GM18870 (cell line): ENCODE measurements at regions not wholly inside any gene's neighbourhood (a gene's known extent, or its start where the extent isn't known, plus 50 kb on each side); places are given as distances from the start of the nearest gene placed in this dataset.
"Not testable (repeated sequence)": the region's sequence is repeated elsewhere in the genome, so short reads cannot be mapped to it uniquely, and the experiment has no call there.

Experiments
- ATAC-seq: cut with Tn5 transposase; IDR thresholded peaks from one replicate; pipeline ENCODE4 v1.9.1; 2021; ENCODE audit warnings: moderate library complexity; ENCODE audit not compliant: unreplicated experiment

DNA sequence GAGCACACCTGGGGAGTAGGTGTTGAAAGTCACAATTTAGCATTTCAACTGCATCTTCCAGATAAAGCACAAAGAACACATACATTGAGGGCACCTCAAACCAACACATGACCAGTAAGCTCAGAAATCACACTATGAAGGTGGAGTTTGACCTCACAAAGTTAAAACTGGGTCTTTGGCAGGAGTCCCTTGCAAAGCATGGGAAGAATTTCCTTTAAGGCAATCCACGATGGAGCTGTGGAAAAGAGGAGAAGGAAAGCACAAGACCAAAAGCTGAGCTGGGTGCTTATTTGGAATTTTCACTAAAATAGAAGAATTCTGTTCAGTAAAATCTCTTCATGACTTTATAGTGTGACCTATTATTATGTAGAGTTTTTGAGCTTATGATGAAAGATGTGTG is 212.9 kb upstream of the APCDD1 start:
- ATAC-seq: no peak

DNA sequence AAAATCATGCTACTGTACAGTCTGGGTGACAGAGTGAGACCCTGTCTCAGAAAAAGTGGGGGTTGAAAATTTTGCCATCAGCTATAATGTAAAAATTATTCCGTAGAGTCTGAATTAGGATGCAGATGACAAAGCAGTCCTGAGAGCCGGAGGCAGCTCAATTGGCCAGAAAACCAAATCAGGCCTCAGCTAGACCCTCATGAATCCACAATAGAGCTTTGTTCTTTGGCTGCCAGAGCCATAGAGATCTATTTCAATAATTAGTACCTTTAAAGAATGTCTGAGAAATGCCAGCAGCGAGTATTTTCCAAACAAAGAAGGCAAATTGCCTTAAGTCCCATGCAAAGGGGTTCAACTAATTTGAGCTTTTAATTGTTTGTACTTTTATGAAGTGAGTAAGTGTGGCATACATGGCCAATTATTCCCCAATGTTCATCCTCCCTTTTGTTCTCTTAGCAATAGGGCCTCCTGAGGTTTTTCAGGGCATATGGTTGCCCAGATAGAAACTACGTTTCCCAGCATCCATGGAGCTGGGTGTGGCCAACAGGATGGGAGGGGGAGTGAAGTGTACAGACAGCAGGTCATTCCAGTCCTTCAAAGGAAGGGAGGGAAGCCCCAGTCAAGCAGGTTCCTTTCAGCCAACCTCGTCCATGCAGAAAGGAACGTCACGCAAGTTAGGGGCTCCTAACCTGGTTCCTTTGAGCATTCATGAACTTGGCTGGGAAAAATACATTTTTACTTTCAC is 211.3 kb upstream of the APCDD1 start:
- ATAC-seq: no peak

DNA sequence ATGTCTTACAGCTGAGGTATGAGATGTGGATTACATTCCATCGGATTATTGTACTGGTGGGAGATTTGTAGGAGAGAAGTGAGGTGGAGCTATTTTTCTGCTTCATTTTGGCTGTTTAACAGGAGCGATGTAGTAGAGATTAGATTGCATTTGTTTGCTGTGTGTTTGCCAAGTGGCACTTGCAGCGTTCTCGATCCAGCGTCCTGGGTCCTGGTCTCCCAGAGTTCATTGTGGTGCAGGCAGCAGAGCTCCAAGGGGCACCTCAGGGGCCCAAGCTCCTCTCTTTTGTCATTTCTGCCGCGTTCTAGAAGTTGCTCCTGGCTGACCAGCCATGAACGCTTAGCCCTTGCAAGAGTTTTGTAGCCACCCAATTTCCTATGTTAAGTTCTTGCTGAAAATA is 210.1 kb upstream of the APCDD1 start:
- ATAC-seq: no peak

DNA sequence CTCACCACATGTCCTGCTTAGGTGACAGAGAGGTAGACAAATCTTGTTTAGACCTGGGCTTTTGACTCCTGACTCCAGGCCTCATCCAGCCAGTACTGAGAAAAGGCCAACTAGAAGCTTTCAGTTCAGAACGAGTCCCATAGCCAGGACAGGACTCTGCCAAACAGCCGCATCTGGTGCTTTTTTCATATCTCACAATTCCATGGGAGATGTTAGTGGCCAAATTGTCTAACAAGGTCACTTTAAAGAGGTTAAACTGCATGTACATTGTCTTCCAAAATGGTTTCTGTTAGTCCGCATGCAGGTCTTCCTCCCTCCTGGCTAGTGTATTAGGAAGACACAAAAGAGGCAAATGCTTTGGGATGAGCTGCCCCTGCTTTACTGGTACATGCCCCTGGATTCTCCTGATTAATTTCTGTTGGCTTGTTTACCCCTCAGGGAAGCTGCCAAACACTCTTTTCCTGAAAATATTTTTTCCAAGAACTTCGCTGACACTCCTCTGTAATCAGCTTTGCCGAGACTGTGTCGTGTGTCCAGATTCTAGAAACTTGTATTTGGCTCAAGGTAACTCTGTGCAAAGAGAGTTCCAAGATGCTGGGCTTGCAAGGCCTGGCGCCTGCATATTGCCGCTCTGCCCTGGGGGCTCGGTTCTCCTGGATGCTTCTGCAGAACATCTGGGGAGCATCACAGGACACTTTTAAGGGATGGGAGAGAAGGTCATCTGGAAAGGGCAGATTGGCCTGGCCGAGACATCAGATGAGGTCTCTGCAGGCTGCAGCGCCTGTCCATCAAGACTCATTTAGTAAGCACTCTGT is 209.2 kb upstream of the APCDD1 start:
- no peak for ATAC-seq

DNA sequence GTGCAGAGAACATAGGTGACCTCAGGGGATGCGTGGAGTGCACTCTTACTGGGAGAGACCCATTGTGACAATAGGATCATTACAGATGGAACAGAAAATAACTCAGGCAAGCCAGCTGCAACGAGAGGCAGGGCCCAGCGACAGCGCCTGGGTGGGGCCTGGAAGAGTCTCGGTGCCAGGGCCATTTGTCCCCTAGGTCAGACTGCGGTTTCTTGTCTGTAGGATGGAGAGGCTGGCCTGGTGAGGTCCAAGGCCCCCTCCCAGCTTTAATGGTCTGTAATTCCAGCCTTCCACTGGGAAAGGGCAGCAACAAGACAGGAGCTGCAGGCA is 208.6 kb upstream of the APCDD1 start:
- no peak for ATAC-seq

DNA sequence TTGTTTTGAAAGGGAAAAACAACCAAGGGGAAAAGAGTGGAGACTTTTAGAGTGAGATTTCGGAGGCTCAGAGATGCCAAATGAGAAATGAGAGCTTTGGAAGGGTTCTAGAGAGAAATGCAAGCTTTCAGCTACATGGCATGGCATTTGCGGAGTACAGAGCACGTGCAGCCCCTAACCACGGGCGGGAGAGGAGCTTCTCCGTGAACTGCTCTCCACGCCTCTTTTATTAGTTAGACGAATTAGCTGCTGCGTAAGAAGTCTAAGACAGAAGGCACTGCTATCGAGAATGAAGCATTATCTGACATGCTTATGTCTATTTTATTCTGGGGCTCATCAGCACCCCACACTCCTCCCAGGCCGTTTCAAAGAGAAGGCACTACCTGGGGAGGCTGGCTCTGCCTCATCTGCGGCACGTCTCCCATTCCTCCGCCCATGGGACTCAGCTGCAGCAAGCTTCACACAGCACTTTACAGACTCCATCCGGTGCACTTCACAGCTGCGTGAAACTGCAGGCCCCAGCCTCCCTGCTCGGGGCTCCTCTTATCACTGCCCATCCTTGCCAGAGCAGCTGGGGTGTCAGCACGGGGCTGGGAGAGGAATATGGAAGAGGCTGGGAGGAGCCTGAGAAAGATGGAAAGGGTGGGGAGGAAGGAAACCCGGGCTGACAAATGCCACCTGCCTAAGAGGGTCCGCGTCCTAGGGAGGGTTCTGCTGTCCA is 207.3 kb upstream of the APCDD1 start:
- ATAC-seq: no peak

DNA sequence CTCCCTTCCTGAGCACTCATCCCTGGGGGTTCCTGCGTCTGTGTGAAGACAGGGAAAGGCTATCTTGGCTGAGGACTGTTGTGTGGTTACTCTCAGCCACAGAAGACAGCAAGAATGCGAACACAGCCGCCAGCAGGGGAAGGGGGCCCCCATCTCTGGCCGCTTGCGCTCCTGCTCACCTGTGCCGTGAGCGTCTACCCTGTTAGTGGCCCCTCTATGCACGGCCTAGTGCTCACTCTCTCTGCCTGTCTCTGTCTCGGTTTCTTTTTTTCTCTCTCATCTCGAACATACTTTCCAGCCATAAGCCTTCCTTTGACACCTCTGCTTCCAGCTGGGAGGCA is 206.7 kb upstream of the APCDD1 start:
- ATAC-seq: no peak

DNA sequence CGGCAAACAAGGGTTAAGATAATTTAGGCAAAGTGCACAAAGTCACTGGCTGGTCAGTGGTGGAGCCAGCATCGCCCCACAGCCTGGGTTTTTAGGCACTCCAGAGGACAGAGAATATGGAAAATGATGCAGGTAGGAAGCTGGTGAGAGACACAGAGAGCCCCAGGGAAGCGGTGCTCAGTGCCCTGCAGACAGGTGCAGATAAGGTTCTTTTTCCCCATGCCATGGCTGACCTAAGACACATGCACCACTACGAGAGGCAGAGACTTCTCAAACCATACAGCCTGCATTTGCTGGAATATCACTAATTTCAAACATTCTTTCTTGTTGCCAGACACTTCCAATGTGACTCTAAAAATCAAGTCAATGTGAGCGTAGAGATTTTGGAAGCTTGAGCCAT is 205.7 kb upstream of the APCDD1 start:
- ATAC-seq: no peak

DNA sequence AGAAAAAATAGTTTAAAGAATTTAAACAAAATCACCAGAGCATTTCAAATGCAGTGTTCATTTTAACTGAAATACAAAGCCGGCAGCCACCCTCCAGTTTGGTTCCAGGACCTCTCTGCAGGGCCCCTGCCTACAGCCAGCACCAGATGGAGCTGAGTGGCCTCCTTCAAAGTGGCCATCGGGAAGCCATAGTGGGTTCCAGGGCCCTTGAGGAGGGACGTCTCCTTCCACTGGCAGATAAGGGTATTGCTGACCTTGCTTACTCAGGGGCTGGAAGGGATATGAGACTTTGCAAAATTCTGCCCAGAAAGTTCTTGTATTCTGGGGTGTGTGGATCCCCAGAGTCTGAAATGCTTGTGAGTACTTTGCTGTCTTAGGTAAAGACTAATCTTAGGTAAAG is 205.2 kb upstream of the APCDD1 start:
- ATAC-seq: no peak

DNA sequence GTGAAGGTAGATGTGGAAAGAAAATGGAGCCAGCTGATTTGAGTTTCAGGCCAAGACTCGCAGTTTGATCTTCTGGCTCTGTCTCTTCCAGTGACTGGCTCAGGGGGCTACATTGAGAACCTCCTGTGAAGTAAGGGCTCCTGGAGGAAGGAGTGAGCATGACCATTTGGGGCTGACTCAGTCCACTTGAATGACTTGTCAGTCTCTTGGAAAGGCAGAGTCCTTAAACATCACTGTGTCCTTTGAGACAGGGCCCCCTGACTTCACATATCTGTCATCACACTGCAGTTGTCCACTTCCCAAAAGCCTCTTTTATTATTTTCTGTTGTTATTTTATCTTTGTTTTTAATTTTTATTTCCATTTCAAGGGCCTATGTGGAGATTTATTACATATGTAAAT is 204.6 kb upstream of the APCDD1 start:
- ATAC-seq: no peak

DNA sequence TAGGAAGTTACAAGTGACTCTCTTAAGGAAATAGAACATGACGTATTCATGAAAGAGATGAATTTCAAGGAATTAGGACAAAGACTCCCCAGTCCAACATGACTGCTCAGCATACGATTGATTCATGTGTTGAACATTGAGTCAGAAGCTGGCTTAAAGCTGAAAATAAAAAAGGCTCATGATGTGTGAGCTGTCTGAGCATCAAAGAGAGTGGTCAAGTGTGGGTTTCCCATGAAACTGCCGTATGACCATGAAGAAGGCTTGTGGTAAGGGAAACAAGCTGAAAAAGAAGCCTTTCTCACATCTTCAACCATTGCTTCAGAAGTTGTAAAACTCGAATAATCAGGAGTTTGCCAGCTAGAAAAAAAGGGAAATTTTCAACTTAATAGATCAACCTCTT is 201.9 kb upstream of the APCDD1 start:
- no peak for ATAC-seq

DNA sequence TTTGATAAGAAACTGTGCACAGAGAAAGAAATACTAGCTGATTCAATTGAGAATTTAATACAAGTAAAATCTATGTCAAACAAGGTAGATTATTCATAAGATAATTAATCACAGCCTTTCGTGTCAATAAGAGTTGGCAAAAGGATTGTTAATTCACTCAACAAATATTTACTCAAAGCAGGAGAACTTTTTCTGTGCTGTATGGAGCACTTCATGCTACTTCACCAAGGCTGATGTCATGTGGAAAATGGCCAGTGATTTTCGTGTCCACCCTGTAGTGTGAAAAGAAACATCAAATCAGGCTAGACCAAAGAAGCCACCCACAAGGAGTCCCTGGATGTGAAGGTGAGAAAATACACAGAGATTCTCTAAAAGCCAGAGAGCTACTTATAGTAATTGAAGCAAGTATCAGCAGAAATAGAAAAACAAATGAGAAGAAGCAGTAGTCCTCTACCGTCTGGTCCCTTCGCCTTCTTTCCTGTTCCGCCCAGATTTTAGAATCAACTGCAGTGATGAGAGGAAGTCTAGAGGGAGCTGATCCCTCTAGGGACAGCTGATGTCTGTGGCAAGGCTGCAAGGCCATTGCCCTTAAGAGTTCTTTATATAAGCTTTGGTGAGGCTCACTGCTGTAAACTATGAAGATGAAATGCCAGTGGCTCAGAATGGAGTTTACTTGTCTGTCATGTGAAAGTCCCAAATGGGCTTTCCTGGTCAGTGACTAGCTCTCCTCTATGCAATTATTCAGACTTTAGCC is 201.3 kb upstream of the APCDD1 start:
- no peak for ATAC-seq

DNA sequence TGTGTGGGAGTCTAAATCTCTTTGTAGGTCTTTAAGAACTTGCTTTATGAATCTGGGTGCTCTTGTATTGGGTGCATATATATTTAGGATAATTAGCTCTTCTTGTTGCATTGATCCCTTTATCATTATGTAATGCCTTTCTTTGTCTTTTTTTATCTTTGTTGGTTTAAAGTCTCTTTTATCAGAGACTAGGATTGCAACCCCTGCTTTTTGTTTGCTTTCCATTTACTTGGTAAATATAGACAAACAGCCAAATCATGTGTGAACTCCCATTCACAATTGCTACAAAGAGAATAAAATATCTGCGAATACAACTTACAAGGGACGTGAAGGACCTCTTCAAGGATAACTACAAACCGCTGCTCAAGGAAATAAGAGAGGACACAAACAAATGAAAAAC is 198.2 kb upstream of the APCDD1 start:
- ATAC-seq: not testable (repeated sequence)

DNA sequence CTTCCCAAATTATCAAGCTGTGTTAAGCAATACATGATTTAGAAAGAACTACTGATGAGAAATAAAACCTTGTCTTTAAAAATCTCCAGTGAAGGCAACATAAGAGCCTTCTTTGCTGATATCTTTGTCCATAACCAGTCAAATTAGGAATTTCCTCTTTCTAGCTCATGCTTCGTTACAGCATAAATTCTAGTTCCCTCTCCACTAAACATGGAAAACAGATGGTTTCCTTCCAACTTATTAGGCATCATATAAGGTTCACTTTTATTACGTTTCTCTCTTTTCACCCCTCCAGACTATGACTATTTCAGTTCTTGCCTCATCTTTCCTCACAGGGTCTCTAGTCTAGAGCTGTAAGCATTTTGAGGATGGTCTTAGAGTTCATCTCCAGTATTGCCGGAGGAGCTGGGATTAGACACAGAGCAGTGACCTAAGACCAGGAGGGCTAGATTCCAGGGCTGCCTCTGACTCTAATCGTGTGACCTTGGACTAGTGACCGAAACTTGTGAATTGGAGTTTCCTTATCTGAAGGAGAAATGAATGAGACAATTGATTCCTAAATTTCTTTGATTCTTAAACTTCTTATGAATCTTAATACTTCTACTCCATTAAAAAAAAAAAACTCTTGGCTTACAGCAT is 195.5 kb upstream of the APCDD1 start:
- ATAC-seq: no peak

DNA sequence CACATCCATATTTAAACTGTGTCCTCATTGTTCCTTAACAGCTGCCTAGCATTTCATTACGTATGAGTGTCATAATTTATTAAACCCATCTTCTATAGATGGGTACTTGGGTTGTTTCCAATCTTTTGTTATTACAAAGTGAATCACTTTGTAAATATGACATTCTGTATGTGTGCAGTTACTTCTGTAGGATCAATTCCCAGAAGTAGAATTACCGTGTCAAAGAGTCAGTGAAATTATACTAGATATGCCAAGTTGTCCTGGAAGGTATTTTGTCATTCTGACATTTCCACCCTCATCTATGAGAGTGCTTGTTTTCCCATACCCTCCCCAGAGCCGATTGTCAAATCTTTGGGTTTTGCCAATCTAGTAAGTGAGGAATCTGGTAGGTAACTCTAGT is 194.5 kb upstream of the APCDD1 start:
- ATAC-seq: no peak

DNA sequence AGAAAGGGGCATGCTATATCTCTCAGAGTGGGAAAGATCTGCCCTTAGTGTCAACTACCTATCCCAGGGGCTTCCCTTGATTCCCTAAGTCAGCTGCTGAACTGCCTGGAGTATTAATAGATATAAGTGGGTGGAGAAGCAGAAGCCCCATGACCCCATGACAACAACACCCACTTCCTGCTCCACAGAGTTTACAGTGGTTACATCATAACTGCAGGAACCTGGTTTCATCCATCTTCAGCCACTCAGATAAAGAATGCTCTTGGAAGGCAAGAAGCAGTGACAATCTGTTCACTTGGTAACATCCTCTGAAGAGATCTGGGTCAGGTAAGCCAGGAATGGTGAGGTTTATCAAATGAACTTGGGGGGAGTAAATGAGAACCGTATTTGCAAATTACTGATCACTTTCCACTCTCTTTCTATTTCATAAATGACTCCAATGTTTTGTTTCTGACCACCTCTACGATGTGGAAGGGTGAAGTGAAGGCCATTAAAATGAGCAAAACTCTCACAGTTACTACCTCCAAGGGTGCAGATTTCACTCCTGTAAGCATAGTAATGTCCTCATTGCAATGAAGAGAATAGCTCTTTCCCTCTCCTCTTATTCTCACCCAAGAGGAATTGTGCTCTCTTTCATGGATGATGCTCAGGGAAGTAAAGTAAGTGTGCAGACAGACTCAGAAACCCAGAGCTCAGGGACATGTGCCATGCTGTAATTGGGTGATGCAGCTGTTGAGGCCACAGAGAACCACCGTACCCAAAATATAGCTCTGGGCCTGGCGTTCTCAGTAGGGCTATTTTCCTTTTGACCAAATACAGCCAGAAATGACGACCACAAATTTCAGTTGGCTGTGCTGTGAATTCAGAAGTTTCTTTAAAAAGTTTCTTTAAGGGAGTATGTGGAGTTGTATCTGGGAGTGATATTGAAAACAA is 192.8 kb upstream of the APCDD1 start:
- no peak for ATAC-seq

DNA sequence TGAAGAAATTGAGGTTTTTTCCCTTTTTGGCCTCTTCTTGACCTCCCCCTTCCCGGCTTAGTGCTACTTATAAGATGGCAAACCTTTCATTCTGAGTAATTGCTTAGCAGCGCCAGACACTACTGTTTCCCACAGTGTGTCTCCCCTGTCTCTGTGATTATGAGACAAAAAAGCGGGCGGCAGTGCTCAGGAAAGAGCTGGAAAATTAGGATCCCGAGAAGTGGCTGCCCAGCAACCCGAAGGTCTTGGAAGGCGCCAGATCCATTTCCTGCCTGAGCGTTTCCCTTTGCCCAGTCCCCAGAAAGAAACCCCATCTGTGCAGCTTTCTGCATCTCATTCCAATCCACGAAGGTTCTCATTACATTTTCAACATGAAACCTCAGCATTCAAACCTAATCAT is 191.9 kb upstream of the APCDD1 start:
- ATAC-seq: no peak

DNA sequence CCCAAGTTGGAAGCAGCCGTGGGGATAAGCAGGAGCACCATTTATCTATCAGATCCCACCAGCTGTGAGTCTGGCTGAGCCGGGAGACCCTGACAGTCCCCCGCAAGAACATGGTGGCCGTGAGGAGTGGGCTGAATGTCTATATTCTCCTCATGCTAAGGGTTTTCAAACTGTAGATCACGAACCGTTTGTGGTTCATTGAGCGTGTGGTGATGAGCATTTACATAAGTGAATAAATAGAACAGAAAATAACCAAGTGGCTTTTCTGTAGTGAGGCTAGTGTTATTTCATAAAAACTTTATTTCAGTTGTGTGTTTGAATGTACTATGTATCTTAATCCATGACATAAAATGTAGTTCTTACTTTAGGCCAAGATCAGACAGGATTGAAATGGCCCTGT is 190.2 kb upstream of the APCDD1 start:
- ATAC-seq: no peak

DNA sequence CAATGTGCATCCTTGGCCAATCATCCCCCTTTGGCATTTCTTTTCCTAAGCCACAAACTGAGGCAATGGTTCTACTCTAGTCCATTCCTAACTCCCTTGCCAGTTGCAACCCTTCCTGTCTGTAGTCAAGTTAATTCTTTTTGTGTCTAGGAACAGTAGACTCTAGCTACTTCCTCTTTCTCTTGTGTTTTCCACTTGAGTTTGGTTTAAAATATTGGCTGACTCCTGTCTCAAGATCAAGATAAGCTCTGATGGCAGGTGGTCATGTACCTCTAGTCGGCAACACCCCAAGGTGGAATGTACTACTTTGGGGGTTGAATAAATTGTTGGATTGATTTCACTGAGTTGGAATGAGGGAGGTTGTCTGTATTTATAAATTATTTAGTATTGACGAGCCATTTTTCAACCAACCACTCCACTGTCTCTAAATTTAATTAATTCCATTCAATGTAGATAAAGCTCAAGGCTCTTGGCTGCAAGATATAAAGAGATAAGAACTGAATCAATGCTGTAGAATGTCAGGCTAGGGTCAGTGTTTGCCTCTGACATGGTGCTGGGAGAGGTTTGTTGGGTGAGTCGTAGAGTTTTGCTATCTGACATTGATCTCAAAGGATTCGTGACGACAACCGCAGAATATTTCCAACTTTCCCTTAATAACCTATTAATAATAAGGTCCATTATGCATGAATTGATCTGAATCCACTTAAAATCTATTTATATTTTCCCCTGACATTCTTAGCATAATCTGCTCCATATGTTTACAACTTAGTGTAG is 188.7 kb upstream of the APCDD1 start:
- no peak for ATAC-seq
